ENCODE measurements at regions not wholly inside any gene's neighbourhood (a gene's known extent, or its start where the extent isn't known, plus 50 kb on each side); places are given as distances from the start of the nearest gene placed in this dataset.
"Not testable (repeated sequence)": the region's sequence is repeated elsewhere in the genome, so short reads cannot be mapped to it uniquely, and the experiment has no call there.

- Mint-ChIP-seq H3K4me1 (ENCODE audit: low read depth) (peaks cover 2% of the 10 kb centered on the region), H3K4me3 (no peak overlapping the region), H3K27ac (no peak overlapping the region), H3K36me3 (ENCODE audit: low read depth) (no peaks in the 10 kb centered on the region), H3K9me3 (peaks cover 1% of the 10 kb centered on the region), H3K27me3 (peaks cover 38% of the 10 kb centered on the region)
- no peak for ATAC-seq
- ChIA-PET CTCF (no interaction called here), POLR2A (no interaction called here)
- TF ChIP-seq CTCF (IDR thresholded peaks at IDR 0.05): no peak
- intact Hi-C loops (cut with micrococcal nuclease): no loop called here
- DNase-seq: no peak
Observed at GRCh38 chr1:217133092-217133491, 409.9 kb upstream of the ESRRG start.

- POLR2A ChIA-PET; intact Hi-C loops (cut with micrococcal nuclease): not testable (repeated sequence)
Observed at GRCh38 chr1:217123340-217123739, 400.1 kb upstream of the ESRRG start.

GRCh38 chr1:217117973-217118465 is 394.8 kb upstream of the ESRRG start:
- TF ChIP-seq CTCF (IDR thresholded peaks at IDR 0.05): no peak
- intact Hi-C loops (cut with micrococcal nuclease): no loop called here
- ChIA-PET CTCF (no interaction called here), POLR2A (no interaction called here)
- DNase-seq (no peak), ATAC-seq (no peak)
- Mint-ChIP-seq H3K9me3 (peaks cover 4% of the 10 kb centered on the region), H3K36me3 (ENCODE audit: low read depth) (no peaks in the 10 kb centered on the region), H3K4me1 (ENCODE audit: low read depth) (no peaks in the 10 kb centered on the region), H3K27me3 (no peaks in the 10 kb centered on the region), H3K4me3 (no peak overlapping the region), H3K27ac (no peak overlapping the region)

More at GRCh38 chr1:217123340-217123739, 400.1 kb upstream of the ESRRG start:
- ATAC-seq; CTCF ChIA-PET; H3K4me1 Mint-ChIP-seq (ENCODE audit: low read depth); H3K9me3 Mint-ChIP-seq; H3K27me3 Mint-ChIP-seq; H3K4me3 Mint-ChIP-seq; DNase-seq; H3K27ac Mint-ChIP-seq; H3K36me3 Mint-ChIP-seq (ENCODE audit: low read depth): not testable (repeated sequence)

- H3K9me3 Mint-ChIP-seq: peaks cover 1% of the 10 kb centered on the region
- no peak overlapping the region for H3K27ac Mint-ChIP-seq
- intact Hi-C loops (cut with micrococcal nuclease): no loop called here
- H3K27me3 Mint-ChIP-seq: no peaks in the 10 kb centered on the region
- no peaks in the 10 kb centered on the region for H3K36me3 Mint-ChIP-seq (ENCODE audit: low read depth)
- POLR2A ChIA-PET: no interaction called here
- DNase-seq: no peak
- TF ChIP-seq CTCF (IDR thresholded peaks at IDR 0.05): no peak
- no peaks in the 10 kb centered on the region for H3K4me1 Mint-ChIP-seq (ENCODE audit: low read depth)
- no peak for ATAC-seq
- CTCF ChIA-PET: no interaction called here
- no peak overlapping the region for H3K4me3 Mint-ChIP-seq
Observed at GRCh38 chr1:217115404-217116380, 392.5 kb upstream of the ESRRG start.

GRCh38 chr1:217109928-217110327 is 386.7 kb upstream of the ESRRG start:
- intact Hi-C loops (cut with micrococcal nuclease): no loop called here

More at GRCh38 chr1:217109928-217110327, 386.7 kb upstream of the ESRRG start:
- peaks cover 3% of the 10 kb centered on the region for H3K9me3 Mint-ChIP-seq
- CTCF ChIA-PET: no interaction called here
- H3K4me3 Mint-ChIP-seq: no peak overlapping the region
- POLR2A ChIA-PET: no interaction called here
- H3K27me3 Mint-ChIP-seq: peaks cover 1% of the 10 kb centered on the region
- no peaks in the 10 kb centered on the region for H3K36me3 Mint-ChIP-seq (ENCODE audit: low read depth)
- no peak for TF ChIP-seq CTCF (IDR thresholded peaks at IDR 0.05)
- no peak overlapping the region for H3K27ac Mint-ChIP-seq
- no peak for DNase-seq
- no peak for ATAC-seq
- no peaks in the 10 kb centered on the region for H3K4me1 Mint-ChIP-seq (ENCODE audit: low read depth)
